Activated T-cell treated with anti-CD3 and anti-CD28 coated beads for 48 hours (primary cell): ENCODE measurements at regions not wholly inside any gene's neighbourhood (a gene's known extent, or its start where the extent isn't known, plus 50 kb on each side); places are given as distances from the start of the nearest gene placed in this dataset.

Experiments
- DNase-seq: peaks from one replicate; pipeline ENCODE4 v3.0.0-alpha.2; 2020; ENCODE audit warnings: low read depth

GRCh38 chrX:97766501-97767095 is 882.9 kb downstream of the RPA4 start:
- DNase-seq: no peak

GRCh38 chrX:97787311-97787710 is 903.6 kb downstream of the RPA4 start:
- DNase-seq: no peak

- DNase-seq: no peak
Observed at GRCh38 chrX:97787849-97788248, 904.1 kb downstream of the RPA4 start.

GRCh38 chrX:97790850-97791249 is 907.1 kb downstream of the RPA4 start:
- DNase-seq: no peak

- DNase-seq: no peak
Observed at GRCh38 chrX:97797076-97797475, 913.4 kb downstream of the RPA4 start.

- DNase-seq: no peak
Observed at GRCh38 chrX:97806238-97806637, 922.5 kb downstream of the RPA4 start.

GRCh38 chrX:97806946-97807345 is 923.2 kb downstream of the RPA4 start:
- DNase-seq: no peak

GRCh38 chrX:97820170-97820569 is 936.5 kb downstream of the RPA4 start:
- no peak for DNase-seq

- no peak for DNase-seq
Observed at GRCh38 chrX:97828471-97828870, 944.8 kb downstream of the RPA4 start.

- DNase-seq: no peak
Observed at GRCh38 chrX:97835969-97836368, 952.3 kb downstream of the RPA4 start.

GRCh38 chrX:97841544-97842179 is 958.0 kb downstream of the RPA4 start:
- no peak for DNase-seq

- DNase-seq: no peak
Observed at GRCh38 chrX:97842468-97843199, 958.9 kb downstream of the RPA4 start.

- DNase-seq: no peak
Observed at GRCh38 chrX:97843200-97843811, 959.6 kb downstream of the RPA4 start.

- DNase-seq: no peak
Observed at GRCh38 chrX:97844161-97844560, 960.5 kb downstream of the RPA4 start.

GRCh38 chrX:97844943-97845342 is 961.2 kb downstream of the RPA4 start:
- DNase-seq: no peak

- no peak for DNase-seq
Observed at GRCh38 chrX:97845451-97845850, 961.7 kb downstream of the RPA4 start.

- no peak for DNase-seq
Observed at GRCh38 chrX:97846228-97846627, 962.5 kb downstream of the RPA4 start.

- no peak for DNase-seq
Observed at GRCh38 chrX:97846718-97847237, 963.1 kb downstream of the RPA4 start.

- no peak for DNase-seq
Observed at GRCh38 chrX:97847885-97848679, 964.4 kb downstream of the RPA4 start.

GRCh38 chrX:97849951-97850350 is 966.2 kb downstream of the RPA4 start:
- DNase-seq: no peak

- DNase-seq: no peak
Observed at GRCh38 chrX:97850911-97851310, 967.2 kb downstream of the RPA4 start.

GRCh38 chrX:97854086-97854485 is 970.4 kb downstream of the RPA4 start:
- DNase-seq: no peak
